Liver (tissue), 8 donors: ENCODE measurements at regions not wholly inside any gene's neighbourhood (a gene's known extent, or its start where the extent isn't known, plus 50 kb on each side); places are given as distances from the start of the nearest gene placed in this dataset.

Experiments used
- DNase-seq: peaks from one replicate; pipeline ENCODE4 v3.0.0-alpha.2; 2017; ENCODE audit warnings: low spot score
- H3K27ac ChIP-seq, 2 donors: one replicate each; pipeline ENCODE4 v1.7.0; 2013; ENCODE audit warnings: inconsistent platforms in 2 of 2, low read length in 2 of 2, control low read depth in 1 of 2, low read depth in 1 of 2, mild to moderate bottlenecking in 1 of 2
- H3K27me3 ChIP-seq, 4 donors: one replicate each; pipeline versions ENCODE4 v1.6.1 to v1.7.0; 2013; ENCODE audit warnings: low read length in 3 of 4, inconsistent platforms in 1 of 4, mild to moderate bottlenecking in 1 of 4, moderate library complexity in 1 of 4; ENCODE audit not compliant: control insufficient read depth in 4 of 4, insufficient read depth in 4 of 4
- H3K36me3 ChIP-seq, 4 donors: one replicate each; pipeline versions ENCODE4 v1.6.1 to v1.7.0; 2013; ENCODE audit warnings: low read length in 3 of 4, mild to moderate bottlenecking in 3 of 4, low read depth in 1 of 4, moderate library complexity in 1 of 4; ENCODE audit not compliant: control insufficient read depth in 4 of 4, insufficient read depth in 3 of 4
- H3K4me1 ChIP-seq, 4 donors: one replicate each; pipeline versions ENCODE4 v1.6.1 to v1.7.0; 2013; ENCODE audit warnings: low read length in 3 of 4, mild to moderate bottlenecking in 3 of 4, moderate library complexity in 1 of 4; ENCODE audit not compliant: control insufficient read depth in 4 of 4, insufficient read depth in 4 of 4
- H3K4me3 ChIP-seq, 3 donors: one replicate each; pipeline versions ENCODE4 v1.6.1 to v1.7.0; 2013; ENCODE audit warnings: low read length in 3 of 3, control low read depth in 1 of 3, low read depth in 1 of 3, mild to moderate bottlenecking in 1 of 3
- H3K9ac ChIP-seq, 2 donors: one replicate each; pipeline ENCODE4 v1.7.0; 2013; ENCODE audit warnings: low read length in 2 of 2, mild to moderate bottlenecking in 2 of 2, moderate library complexity in 2 of 2, control low read depth in 1 of 2, low read depth in 1 of 2
- H3K9me3 ChIP-seq, 4 donors: one replicate each; pipeline versions ENCODE4 v1.6.1 to v1.7.0; 2013; ENCODE audit warnings: low read length in 3 of 4; ENCODE audit not compliant: control insufficient read depth in 4 of 4
- ATF3 ChIP-seq: IDR thresholded peaks from 2 replicates; pipeline ENCODE4 v1.6.1; 2016; ENCODE audit warnings: antibody characterized with exemption
- EGR1 ChIP-seq, 2 donors: IDR thresholded peaks; 2 replicates each; pipeline ENCODE4 v1.6.1; 2016 to 2018; ENCODE audit warnings: antibody characterized with exemption in 2 of 2, low read depth in 2 of 2
- FOXA1 ChIP-seq: IDR thresholded peaks from 2 replicates; pipeline ENCODE4 v1.6.1; 2016; ENCODE audit warnings: antibody characterized with exemption
- FOXA2 ChIP-seq: IDR thresholded peaks from 2 replicates; pipeline ENCODE4 v1.6.1; 2016; ENCODE audit warnings: antibody characterized with exemption
- GABPA ChIP-seq, 2 donors: IDR thresholded peaks in 1 of 2; conservative IDR thresholded peaks in 1 of 2; 2 replicates each; pipeline ENCODE4 v1.6.1; 2016; ENCODE audit warnings: antibody characterized with exemption in 2 of 2, mild to moderate bottlenecking in 1 of 2, moderate library complexity in 1 of 2
- HNF4A ChIP-seq, 2 donors: conservative IDR thresholded peaks; 2 replicates each; pipeline ENCODE4 v1.6.1; 2016; ENCODE audit warnings: antibody characterized with exemption in 2 of 2, mild to moderate bottlenecking in 2 of 2
- HNF4G ChIP-seq: IDR thresholded peaks from 2 replicates; pipeline ENCODE4 v1.6.1; 2016; ENCODE audit warnings: antibody characterized with exemption
- NR2F2 ChIP-seq: IDR thresholded peaks from 2 replicates; pipeline ENCODE4 v1.6.1; 2016; ENCODE audit warnings: antibody characterized with exemption
- RAD21 ChIP-seq, 2 donors: IDR thresholded peaks; 2 replicates each; pipeline ENCODE4 v1.6.1; 2016; ENCODE audit warnings: antibody characterized with exemption in 2 of 2, mild to moderate bottlenecking in 2 of 2
- RXRA ChIP-seq, 2 donors: IDR thresholded peaks; 2 replicates each; pipeline ENCODE4 v1.6.1; 2017 to 2018; ENCODE audit warnings: antibody characterized with exemption in 2 of 2, mild to moderate bottlenecking in 1 of 2
- SP1 ChIP-seq: IDR thresholded peaks from 2 replicates; pipeline ENCODE4 v1.6.1; 2018; ENCODE audit warnings: antibody characterized with exemption, mild to moderate bottlenecking
- TAF1 ChIP-seq: conservative IDR thresholded peaks from 2 replicates; pipeline ENCODE4 v1.6.1; 2016; ENCODE audit warnings: antibody characterized with exemption, mild to moderate bottlenecking
- YY1 ChIP-seq: IDR thresholded peaks from 2 replicates; pipeline ENCODE4 v1.6.1; 2016; ENCODE audit warnings: antibody characterized with exemption, mild to moderate bottlenecking
- ZBTB33 ChIP-seq: IDR thresholded peaks from 2 replicates; pipeline ENCODE4 v1.6.1; 2016; ENCODE audit warnings: antibody characterized with exemption
- WGBS: extraction: QIAGEN DNeasy Blood & Tissue Kit; methylation state at CpG from one replicate; pipeline ENCODE4 v1.1.7; 2013; 5-methylcytosine and 5-hydroxymethylcytosine counted together
- TF ChIP-seq, protein P1 (sequence below): fragments of 150-350 bp; IDR thresholded peaks from 2 replicates; pipeline ENCODE4 v1.5.1; 2017; ENCODE audit warnings: improper control_type of control experiment, low read depth, low read length; ENCODE audit not compliant: missing input control
- TF ChIP-seq, protein P2 (sequence below): IDR thresholded peaks from 2 replicates; pipeline ENCODE4 v1.6.1; 2016; ENCODE audit warnings: antibody characterized with exemption
- TF ChIP-seq, protein P3 (sequence below): IDR thresholded peaks from 2 replicates; pipeline ENCODE4 v1.6.1; 2016; ENCODE audit warnings: antibody characterized with exemption, mild to moderate bottlenecking
- donor health status: healthy.
- donor health status: healthy.
- donor health status: healthy.
- donor health status: healthy.
- donor health status: healthy.

DNA sequence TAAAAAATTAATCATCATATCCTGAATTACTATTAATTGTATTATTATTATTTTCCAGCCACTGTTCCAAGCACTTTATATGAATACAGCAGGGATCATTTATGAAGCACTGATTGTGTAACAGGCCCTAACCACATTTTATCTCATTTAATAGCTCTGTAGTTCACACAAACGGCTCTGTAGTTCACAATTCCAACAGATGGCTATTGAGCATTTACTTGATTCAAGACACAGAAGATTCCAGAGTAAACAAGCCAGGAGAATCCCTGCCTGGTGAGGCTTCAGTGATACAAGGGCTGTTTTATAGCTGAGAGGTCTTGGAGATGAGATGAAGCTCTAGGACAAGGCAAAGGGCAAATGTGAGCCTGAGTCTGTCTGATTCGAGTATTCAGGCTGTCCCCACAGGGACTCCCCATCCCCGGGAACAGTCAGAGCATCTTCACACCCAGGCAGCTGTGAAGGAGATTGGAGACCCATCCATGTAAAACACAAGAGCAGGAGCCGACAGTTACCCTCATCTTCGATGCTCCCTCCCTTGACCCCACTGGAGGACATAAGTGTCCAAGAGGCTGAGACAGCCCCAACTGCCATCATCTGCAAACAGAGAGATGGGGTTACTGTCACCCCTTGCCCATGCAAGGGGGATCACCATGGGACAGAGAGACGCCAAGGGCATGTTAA lies 222.5 kb downstream of the MN1 start:
- Histone ChIP-seq H3K27ac (no peak overlapping the region), H3K9ac (no peak overlapping the region), H3K4me3 (no peak overlapping the region), H3K4me1 (peaks cover 0 to 5% (median 0%) of the 10 kb centered on the region in 4 donors), H3K36me3 (no peaks in the 10 kb centered on the region), H3K27me3 (peaks cover 0 to 6% (median 0%) of the 10 kb centered on the region in 4 donors), H3K9me3 (no peaks in the 10 kb centered on the region)
- 64% methylated on average over 6 of the region's 6 CpGs for WGBS
- no peak for DNase-seq
- no peak for TF ChIP-seq GABPA (IDR thresholded peaks at IDR 0.05 in 1 of 2, conservative IDR thresholded peaks at IDR 0.05 in 1 of 2)
- TF ChIP-seq NR2F2 = no peak
- TF ChIP-seq YY1 = no peak
- TF ChIP-seq FOXA1 = no peak
- no peak for TF ChIP-seq HNF4A (conservative IDR thresholded peaks at IDR 0.05)

DNA sequence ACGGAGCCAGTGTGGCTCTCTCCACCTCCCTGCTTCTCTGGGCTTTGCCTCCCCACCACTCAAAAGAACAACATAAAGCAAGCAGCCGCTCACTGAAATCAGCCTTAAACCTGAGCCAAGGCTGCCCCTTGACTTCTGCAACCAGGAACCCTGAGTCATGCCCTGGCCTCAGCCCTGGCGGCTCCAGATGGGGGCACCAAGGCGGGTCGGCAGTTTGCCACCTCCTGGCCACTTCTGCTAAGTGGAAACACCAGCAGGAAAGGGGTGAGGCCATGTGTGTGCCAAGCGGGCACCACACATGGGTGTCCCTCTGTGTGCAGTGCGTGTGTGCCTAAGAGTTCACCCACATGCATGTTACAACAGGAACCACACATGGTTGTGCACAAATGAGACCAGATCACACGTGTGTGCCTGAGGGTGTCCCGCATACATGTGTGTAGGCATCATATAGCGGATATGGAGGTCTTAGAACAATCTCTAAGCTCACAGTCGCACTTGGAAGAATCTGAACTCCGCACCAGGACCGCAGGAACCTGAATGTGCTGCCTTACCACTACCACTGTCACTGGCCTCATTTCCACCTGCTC lies 221.2 kb downstream of the MN1 start:
- Histone ChIP-seq H3K9ac (no peak overlapping the region), H3K36me3 (no peaks in the 10 kb centered on the region), H3K27ac (no peak overlapping the region), H3K27me3 (peaks cover 0 to 6% (median 0%) of the 10 kb centered on the region in 4 donors), H3K4me1 (peaks cover 0 to 5% (median 0%) of the 10 kb centered on the region in 4 donors), H3K4me3 (no peak overlapping the region), H3K9me3 (no peaks in the 10 kb centered on the region)
- 79% methylated on average over 13 of the region's 13 CpGs for WGBS
- no peak for DNase-seq
- TF ChIP-seq RXRA (IDR thresholded peaks at IDR 0.05) (no peak), TAF1 (no peak), GABPA (IDR thresholded peaks at IDR 0.05 in 1 of 2, conservative IDR thresholded peaks at IDR 0.05 in 1 of 2) (no peak), FOXA2 (no peak)

DNA sequence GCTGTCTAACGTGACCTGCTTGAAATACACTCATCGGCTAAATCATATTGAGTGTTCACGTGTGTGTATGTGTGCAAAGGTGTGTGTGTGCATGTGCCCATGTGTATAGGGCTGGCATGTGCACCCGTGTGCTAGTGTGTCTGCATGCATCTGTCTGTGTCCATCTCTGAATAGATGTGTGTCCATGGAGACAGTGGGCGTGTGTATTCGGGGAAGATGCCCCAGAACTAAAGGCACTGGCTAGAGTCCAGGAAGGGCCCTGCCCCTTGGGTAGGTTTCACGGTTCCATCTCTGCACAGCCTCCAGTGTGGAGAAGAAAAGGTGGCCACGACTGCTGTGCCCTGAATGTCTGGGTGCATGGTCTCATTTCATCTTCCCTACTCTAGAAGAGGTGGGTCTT lies 220.3 kb downstream of the MN1 start:
- 82% methylated on average over 8 of the region's 8 CpGs for WGBS
- H3K4me3 ChIP-seq = no peak overlapping the region
- no peaks in the 10 kb centered on the region for H3K36me3 ChIP-seq
- no peak for DNase-seq
- H3K4me1 ChIP-seq = peaks cover 0 to 5% (median 0%) of the 10 kb centered on the region in 4 donors
- H3K9me3 ChIP-seq = no peaks in the 10 kb centered on the region
- H3K9ac ChIP-seq = no peak overlapping the region
- peaks cover 0 to 6% (median 0%) of the 10 kb centered on the region in 4 donors for H3K27me3 ChIP-seq
- TF ChIP-seq RXRA (IDR thresholded peaks at IDR 0.05) (no peak), FOXA2 (no peak), EGR1 (IDR thresholded peaks at IDR 0.05; ENCODE audit: low read depth in 2 of 2) (no peak), YY1 (no peak), RAD21 (IDR thresholded peaks at IDR 0.05) (no peak), TAF1 (no peak), NR2F2 (no peak), HNF4G (no peak), ATF3 (no peak), GABPA (IDR thresholded peaks at IDR 0.05 in 1 of 2, conservative IDR thresholded peaks at IDR 0.05 in 1 of 2) (no peak), ZBTB33 (no peak), SP1 (no peak), HNF4A (conservative IDR thresholded peaks at IDR 0.05) (no peak)
- TF ChIP-seq, protein P1, sequence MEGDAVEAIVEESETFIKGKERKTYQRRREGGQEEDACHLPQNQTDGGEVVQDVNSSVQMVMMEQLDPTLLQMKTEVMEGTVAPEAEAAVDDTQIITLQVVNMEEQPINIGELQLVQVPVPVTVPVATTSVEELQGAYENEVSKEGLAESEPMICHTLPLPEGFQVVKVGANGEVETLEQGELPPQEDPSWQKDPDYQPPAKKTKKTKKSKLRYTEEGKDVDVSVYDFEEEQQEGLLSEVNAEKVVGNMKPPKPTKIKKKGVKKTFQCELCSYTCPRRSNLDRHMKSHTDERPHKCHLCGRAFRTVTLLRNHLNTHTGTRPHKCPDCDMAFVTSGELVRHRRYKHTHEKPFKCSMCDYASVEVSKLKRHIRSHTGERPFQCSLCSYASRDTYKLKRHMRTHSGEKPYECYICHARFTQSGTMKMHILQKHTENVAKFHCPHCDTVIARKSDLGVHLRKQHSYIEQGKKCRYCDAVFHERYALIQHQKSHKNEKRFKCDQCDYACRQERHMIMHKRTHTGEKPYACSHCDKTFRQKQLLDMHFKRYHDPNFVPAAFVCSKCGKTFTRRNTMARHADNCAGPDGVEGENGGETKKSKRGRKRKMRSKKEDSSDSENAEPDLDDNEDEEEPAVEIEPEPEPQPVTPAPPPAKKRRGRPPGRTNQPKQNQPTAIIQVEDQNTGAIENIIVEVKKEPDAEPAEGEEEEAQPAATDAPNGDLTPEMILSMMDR = no peak
- TF ChIP-seq, protein P2, sequence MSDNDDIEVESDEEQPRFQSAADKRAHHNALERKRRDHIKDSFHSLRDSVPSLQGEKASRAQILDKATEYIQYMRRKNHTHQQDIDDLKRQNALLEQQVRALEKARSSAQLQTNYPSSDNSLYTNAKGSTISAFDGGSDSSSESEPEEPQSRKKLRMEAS = no peak
- TF ChIP-seq, protein P3, sequence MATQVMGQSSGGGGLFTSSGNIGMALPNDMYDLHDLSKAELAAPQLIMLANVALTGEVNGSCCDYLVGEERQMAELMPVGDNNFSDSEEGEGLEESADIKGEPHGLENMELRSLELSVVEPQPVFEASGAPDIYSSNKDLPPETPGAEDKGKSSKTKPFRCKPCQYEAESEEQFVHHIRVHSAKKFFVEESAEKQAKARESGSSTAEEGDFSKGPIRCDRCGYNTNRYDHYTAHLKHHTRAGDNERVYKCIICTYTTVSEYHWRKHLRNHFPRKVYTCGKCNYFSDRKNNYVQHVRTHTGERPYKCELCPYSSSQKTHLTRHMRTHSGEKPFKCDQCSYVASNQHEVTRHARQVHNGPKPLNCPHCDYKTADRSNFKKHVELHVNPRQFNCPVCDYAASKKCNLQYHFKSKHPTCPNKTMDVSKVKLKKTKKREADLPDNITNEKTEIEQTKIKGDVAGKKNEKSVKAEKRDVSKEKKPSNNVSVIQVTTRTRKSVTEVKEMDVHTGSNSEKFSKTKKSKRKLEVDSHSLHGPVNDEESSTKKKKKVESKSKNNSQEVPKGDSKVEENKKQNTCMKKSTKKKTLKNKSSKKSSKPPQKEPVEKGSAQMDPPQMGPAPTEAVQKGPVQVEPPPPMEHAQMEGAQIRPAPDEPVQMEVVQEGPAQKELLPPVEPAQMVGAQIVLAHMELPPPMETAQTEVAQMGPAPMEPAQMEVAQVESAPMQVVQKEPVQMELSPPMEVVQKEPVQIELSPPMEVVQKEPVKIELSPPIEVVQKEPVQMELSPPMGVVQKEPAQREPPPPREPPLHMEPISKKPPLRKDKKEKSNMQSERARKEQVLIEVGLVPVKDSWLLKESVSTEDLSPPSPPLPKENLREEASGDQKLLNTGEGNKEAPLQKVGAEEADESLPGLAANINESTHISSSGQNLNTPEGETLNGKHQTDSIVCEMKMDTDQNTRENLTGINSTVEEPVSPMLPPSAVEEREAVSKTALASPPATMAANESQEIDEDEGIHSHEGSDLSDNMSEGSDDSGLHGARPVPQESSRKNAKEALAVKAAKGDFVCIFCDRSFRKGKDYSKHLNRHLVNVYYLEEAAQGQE = no peak
- no peak overlapping the region for H3K27ac ChIP-seq
